ENCODE measurements at regions not wholly inside any gene's neighbourhood (a gene's known extent, or its start where the extent isn't known, plus 50 kb on each side); places are given as distances from the start of the nearest gene placed in this dataset.

GRCh38 chr16:87244636-87245197 lies 72.5 kb downstream of the C16orf95 start:
- DNase-seq: no peak

- DNase-seq: no peak
These were observed 71.7 kb downstream of the C16orf95 start for GRCh38 chr16:87245511-87245910.

- DNase-seq: no peak
These were observed 70.7 kb downstream of the C16orf95 start for GRCh38 chr16:87246269-87247065.

- DNase-seq: no peak
These were observed 68.5 kb downstream of the C16orf95 start for GRCh38 chr16:87248714-87249113.

GRCh38 chr16:87249425-87249824 lies 67.8 kb downstream of the C16orf95 start:
- no peak for DNase-seq

- DNase-seq: no peak
These were observed 66.7 kb downstream of the C16orf95 start for GRCh38 chr16:87250431-87250960.

- DNase-seq: no peak
These were observed 64.8 kb downstream of the C16orf95 start for GRCh38 chr16:87252269-87252970.

All from NCI-H2081 (cell line).